DND-41 (cell line): ENCODE measurements at regions not wholly inside any gene's neighbourhood (a gene's known extent, or its start where the extent isn't known, plus 50 kb on each side); places are given as distances from the start of the nearest gene placed in this dataset.

Source experiments
- CTCF ChIP-seq: IDR thresholded peaks from 2 replicates; pipeline ENCODE4 v1.5.1; 2012; ENCODE audit warnings: borderline replicate concordance, low read length, moderate library complexity, mild to moderate bottlenecking; ENCODE audit not compliant: poor library complexity, severe bottlenecking; ENCODE audit errors: extremely low read depth
- EZH2 ChIP-seq: IDR thresholded peaks from 3 replicates; pipeline ENCODE4 v1.6.1; 2012; ENCODE audit warnings: borderline replicate concordance, low read depth, mild to moderate bottlenecking, moderate library complexity, low read length, inconsistent platforms; ENCODE audit not compliant: severe bottlenecking

- TF ChIP-seq EZH2: no peak
- no peak for TF ChIP-seq CTCF
Measured at GRCh38 chr1:168480997-168481396, 62.8 kb downstream of the XCL2 start.
